GM18909 (cell line): ENCODE measurements at regions not wholly inside any gene's neighbourhood (a gene's known extent, or its start where the extent isn't known, plus 50 kb on each side); places are given as distances from the start of the nearest gene placed in this dataset.
"Not testable (repeated sequence)": the region's sequence is repeated elsewhere in the genome, so short reads cannot be mapped to it uniquely, and the experiment has no call there.

Source experiments
- ATAC-seq: cut with Tn5 transposase; IDR thresholded peaks from one replicate; pipeline ENCODE4 v1.9.1; 2021; ENCODE audit warnings: mild to moderate bottlenecking; ENCODE audit not compliant: unreplicated experiment, poor library complexity

GRCh38 chr3:94462931-94463330 lies 400.1 kb downstream of the NSUN3 start:
- no peak for ATAC-seq

GRCh38 chr3:94472511-94472910 lies 409.6 kb downstream of the NSUN3 start:
- ATAC-seq, result no peak

DNA sequence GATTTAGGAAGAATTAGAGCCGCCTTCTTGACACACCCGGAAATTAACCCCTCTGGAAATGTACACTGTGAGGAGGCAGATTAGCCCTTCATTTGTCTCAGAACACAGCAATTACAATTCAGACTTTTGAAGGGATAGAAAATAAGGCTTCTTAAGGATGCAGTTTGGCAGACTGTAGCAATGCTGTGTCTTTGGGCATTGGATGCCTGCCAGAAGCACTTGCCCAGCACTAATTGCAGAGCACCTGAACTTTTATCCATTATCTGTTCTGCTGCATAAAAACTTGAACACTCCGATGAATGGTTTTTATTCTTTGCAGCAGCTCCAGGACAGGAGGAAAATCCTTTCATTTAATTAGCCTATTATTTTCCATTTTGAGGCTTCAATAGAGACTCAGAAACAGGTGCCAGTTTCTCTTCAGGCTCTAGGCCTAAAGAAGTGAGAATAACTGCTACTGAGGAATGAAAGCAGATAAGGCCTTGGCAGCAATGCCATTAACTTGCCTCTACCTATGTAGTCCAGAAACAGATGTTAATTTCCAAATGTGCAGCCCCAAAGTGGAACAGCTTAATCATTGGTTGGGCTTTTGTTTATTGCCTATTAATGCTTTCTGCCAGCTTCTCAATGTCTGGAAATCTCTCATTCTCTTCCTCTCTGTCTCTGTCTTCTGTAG lies 418.5 kb downstream of the NSUN3 start:
- ATAC-seq, result no peak

DNA sequence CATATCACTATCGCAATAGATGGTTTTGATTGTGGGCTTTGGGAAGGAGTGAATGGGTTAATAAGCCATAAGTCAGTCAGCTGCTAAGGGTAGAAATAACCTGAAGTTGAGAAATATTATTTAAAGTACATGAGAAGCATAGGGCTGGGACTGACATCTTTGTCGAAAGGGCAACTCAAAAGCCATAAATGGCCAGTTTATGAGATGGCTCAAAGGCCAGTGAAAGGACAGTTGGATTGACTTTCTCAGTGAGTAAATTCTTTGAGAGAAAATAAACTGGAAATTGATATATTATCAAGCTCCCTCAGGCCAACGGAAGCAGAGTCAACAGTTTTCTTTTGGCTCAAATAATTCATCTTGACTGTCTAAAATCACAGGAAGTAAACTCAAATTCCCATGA lies 419.8 kb downstream of the NSUN3 start:
- ATAC-seq, result no peak

DNA sequence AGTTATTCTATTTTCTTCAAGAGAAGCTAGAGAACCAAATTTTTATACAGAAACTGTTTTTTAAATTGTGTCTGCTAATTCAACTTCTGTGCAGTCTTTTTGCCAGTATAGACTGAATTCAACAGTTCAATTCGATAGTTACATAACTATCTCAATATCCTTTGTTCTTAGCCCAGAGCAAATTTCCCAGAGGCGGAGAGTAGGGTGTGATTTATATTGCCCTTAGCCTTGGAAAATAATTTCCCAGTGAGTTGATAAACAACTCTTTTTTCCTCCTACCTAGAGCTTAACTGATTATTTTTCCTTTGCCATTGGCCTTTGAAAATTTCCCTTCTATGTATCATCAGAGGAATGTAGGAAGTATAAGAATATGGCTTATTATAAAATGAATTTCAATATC lies 420.5 kb downstream of the NSUN3 start:
- ATAC-seq, result no peak

GRCh38 chr3:94494992-94495391 lies 432.1 kb downstream of the NSUN3 start:
- ATAC-seq, result no peak

DNA sequence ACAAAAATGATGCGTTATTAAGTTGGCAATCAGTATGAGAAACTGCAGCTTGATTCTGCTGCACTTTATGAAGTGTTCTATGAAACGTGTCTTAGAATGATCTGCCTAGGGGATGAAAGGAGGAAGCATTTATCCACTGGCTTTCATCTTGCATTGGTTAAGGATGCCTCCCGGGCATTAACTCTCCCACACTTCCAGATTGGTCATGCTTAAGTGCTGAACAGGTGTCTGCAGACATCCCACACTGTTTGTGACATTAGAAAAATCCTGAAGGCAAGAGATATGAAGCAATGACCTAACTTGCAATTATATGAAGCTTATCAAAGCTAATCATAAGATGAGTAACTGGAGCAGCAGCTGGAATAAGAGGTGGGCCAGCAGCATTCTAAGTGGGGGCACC lies 437.3 kb downstream of the NSUN3 start:
- no peak for ATAC-seq

GRCh38 chr3:94507354-94507753 lies 444.5 kb downstream of the NSUN3 start:
- not testable (repeated sequence) for ATAC-seq

DNA sequence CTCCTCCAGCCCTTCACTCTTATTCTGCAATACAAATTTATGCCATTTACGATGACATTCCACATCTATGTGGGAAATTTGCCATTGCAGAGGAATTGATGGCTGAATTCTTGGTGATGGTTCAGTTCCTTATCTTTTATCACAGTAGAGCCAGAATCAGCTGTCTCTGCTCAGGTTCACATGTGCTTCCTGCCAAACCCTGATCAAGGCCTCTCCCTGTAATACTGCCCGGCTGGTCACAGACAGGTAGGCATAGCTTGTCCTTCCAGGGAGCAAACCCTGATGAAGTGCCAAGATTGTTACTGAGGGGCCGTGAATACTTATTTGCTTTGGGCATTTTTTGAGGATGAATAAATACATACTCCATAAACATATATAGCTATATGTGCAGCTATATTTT lies 450.0 kb downstream of the NSUN3 start:
- no peak for ATAC-seq

DNA sequence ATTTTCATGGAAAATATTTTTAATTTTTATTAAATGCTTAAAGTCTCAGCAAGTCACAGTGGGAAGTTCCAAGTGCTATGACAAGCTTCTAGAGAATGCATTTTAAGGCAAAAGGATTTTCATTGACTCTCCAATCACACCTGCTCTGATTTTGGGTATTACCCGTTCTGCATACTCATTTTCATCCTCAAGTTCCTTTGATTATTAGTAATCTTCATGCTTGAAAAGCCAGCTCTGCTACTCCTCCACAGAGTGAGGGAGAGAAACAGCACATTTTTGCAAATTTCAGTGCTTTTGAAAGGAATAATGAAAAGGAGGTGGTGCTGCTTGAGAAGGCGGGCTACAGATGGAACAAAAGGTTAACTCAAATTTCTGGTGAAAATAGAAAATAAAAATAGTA lies 450.7 kb downstream of the NSUN3 start:
- ATAC-seq, result no peak

DNA sequence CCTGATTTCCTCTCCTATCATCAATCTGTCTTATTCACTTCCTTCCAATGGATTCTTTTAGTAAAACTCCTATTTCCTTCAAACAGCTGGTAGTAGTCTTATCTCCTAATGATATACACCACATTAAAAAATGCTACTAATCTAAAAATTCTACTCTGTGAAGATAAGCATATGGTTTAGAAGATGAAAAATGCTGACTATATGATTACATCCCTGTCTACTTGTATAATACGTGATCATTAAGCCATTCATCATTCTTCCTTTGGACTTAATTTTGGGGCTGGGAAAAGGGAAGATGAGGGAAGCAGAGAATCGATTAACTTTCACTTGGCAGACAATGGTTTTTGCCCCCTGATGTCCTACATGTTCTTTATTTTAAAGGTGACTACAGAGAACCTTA lies 453.1 kb downstream of the NSUN3 start:
- no peak for ATAC-seq

- no peak for ATAC-seq
Observed at GRCh38 chr3:94520364-94520763, 457.5 kb downstream of the NSUN3 start.

DNA sequence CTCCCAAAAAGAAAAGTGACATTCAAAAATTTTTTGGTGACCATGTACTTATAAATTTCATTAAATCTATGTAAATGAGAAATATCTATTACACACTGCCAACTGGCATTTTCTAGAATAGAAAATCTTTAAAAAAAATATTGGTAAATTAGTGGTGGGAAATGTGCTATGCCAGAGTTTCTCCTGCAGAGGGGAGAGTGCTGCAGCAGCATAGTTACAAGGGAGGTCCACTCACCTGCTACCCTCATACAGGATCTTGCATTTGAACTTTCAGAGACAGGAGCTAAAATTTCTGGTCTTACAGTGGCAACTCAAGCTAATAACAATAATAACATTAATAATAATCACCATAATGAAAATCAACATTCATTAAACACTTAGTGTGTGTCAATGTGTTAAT lies 459.6 kb downstream of the NSUN3 start:
- no peak for ATAC-seq

- no peak for ATAC-seq
Observed at GRCh38 chr3:94524102-94524919, 461.4 kb downstream of the NSUN3 start.

- no peak for ATAC-seq
Observed at GRCh38 chr3:94525043-94525442, 462.2 kb downstream of the NSUN3 start.

GRCh38 chr3:94529816-94530215 lies 467.0 kb downstream of the NSUN3 start:
- ATAC-seq, result no peak

- ATAC-seq, result no peak
Observed at GRCh38 chr3:94532951-94533350, 470.1 kb downstream of the NSUN3 start.

GRCh38 chr3:94539937-94540336 lies 477.1 kb downstream of the NSUN3 start:
- no peak for ATAC-seq

DNA sequence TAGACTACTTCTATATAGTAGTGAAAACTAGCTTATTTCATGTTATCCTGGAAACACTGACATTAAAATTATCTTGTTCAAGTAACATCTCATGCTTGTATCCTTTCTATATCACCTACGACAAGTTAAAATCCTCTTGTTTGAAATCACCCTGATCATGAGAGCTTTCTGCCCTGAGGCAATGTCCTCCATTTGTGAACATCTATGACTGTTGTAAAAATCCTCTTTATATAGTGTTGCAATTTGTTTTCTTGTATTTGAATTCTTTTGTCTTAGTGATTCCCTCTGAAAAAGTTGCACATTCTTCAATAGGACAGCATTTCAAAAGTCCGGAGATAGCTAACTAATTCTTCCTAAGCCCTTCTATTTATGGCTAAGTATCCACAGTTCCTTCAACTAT lies 480.3 kb downstream of the NSUN3 start:
- ATAC-seq, result no peak

- no peak for ATAC-seq
Observed at GRCh38 chr3:94544131-94544789, 481.4 kb downstream of the NSUN3 start.

DNA sequence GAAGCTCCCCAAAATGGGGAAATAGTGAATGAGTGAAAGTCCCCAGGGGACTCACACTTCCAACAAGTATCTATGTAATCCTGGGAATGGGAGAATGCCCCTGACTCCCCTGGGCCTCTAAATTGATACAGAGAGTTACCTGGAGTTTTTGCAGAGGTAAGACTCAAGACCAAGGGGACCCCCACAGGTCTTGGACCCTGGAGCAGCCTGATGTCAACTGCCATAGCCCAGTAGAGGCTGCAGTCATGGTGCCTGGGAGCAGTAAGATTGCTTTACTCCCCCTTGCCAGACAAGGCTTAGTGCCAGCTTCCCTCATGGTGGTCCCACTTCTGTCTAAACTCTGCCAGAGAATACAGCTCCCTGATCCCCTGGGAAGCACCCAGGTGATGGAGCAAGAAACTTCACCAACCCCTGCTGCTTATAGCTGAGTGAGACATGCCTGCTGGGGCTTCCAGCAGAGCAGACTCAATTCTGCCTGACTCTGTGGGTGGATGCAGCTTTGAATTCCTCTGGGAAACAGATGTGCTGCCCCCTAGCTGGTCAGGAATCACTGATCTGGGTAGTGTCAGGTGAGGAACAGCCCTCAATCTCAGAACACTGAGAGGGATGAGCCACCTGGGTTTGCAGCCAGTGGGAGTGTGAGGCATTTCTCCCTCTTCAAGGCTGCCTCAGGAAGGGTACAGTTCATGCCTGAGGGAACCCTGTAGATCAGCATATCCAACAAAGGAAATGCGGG lies 485.9 kb downstream of the NSUN3 start:
- ATAC-seq, result no peak
